ENCODE measurements at regions not wholly inside any gene's neighbourhood (a gene's known extent, or its start where the extent isn't known, plus 50 kb on each side); places are given as distances from the start of the nearest gene placed in this dataset.
"Not testable (repeated sequence)": the region's sequence is repeated elsewhere in the genome, so short reads cannot be mapped to it uniquely, and the experiment has no call there.

- Histone ChIP-seq H3K27ac (no peak overlapping the region), H3K9me3 (ENCODE audit: low read depth, low read length) (no peaks in the 10 kb centered on the region), H3K9ac (ENCODE audit: insufficient read length) (no peak overlapping the region), H3K36me3 (ENCODE audit: insufficient read depth, low read length) (peaks cover 15% of the 10 kb centered on the region), H3K4me3 (no peak overlapping the region)
- TF ChIP-seq EZH2 (IDR thresholded peaks at IDR 0.05), result no peak
- TF ChIP-seq POLR2AphosphoS5 (IDR thresholded peaks at IDR 0.05; ENCODE audit: borderline replicate concordance, low read depth, low read length), result no peak
- TF ChIP-seq FOXP2 (optimal IDR thresholded peaks at IDR 0.05; ENCODE audit: control extremely low read depth, extremely low read length, insufficient read depth), result no peak
- no peak for DNase-seq (ENCODE audit: low read depth, low spot score)
Observed at GRCh38 chr6:34646714-34647113, 49.9 kb downstream of the ILRUN start.

DNA sequence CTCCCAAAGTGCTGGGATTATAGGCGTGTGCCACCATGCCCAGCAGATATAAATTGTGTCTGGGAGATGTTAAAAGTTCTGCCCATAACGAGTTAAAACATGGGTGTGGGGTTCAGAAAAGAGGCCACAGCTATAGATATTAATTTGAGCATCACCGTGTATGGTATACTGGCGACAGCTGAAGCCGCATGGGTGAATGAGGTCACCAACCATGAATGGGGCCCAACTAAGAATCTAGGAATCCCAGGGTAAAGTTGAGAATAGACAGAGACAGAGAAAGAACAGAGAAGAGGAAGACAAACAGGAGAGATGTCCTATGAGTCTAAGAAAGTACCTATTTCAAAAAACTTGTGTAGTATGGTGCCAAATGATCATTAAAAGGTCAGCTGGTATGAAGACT is 50.9 kb downstream of the ILRUN start:
- Histone ChIP-seq H3K36me3 (ENCODE audit: insufficient read depth, low read length) (peaks cover 15% of the 10 kb centered on the region), H3K27ac (no peak overlapping the region)
- TF ChIP-seq EZH2 (IDR thresholded peaks at IDR 0.05) (no peak), FOXP2 (optimal IDR thresholded peaks at IDR 0.05; ENCODE audit: control extremely low read depth, extremely low read length, insufficient read depth) (no peak), POLR2AphosphoS5 (IDR thresholded peaks at IDR 0.05; ENCODE audit: borderline replicate concordance, low read depth, low read length) (no peak)

DNA sequence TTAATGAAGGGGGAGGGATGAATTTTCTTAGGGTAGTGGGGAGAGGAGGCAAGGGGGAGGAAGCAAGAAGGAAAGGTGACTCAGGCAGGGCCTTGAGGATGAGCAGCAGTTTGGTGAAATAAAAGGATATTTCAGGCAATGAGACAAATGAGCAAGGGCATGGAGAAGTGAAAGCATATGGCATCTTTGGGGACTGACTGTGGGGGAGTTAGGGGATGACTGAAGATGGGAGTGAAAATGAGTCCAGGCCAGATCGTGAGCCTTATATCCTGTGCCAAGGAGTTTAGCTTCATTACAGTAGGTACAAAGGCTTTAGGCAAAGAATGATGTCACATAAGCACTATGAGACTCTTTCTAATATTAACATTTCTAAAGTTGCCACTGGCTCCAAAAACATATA is 51.9 kb downstream of the ILRUN start:
- Histone ChIP-seq H3K36me3 (ENCODE audit: insufficient read depth, low read length) (peaks cover 15% of the 10 kb centered on the region), H3K9ac (ENCODE audit: insufficient read length) (no peak overlapping the region), H3K9me3 (ENCODE audit: low read depth, low read length) (no peaks in the 10 kb centered on the region), H3K27ac (no peak overlapping the region), H3K4me3 (no peak overlapping the region)
- TF ChIP-seq POLR2AphosphoS5 (IDR thresholded peaks at IDR 0.05; ENCODE audit: borderline replicate concordance, low read depth, low read length), result no peak
- TF ChIP-seq FOXP2 (optimal IDR thresholded peaks at IDR 0.05; ENCODE audit: control extremely low read depth, extremely low read length, insufficient read depth), result no peak
- TF ChIP-seq EZH2 (IDR thresholded peaks at IDR 0.05), result no peak
- no peak for DNase-seq (ENCODE audit: low read depth, low spot score)

More for the DNA sequence above, 50.9 kb downstream of the ILRUN start:
- no peak for DNase-seq (ENCODE audit: low read depth, low spot score)
- Histone ChIP-seq H3K9me3 (ENCODE audit: low read depth, low read length) (no peaks in the 10 kb centered on the region), H3K4me3 (no peak overlapping the region), H3K9ac (ENCODE audit: insufficient read length) (no peak overlapping the region)

- Histone ChIP-seq H3K9me3 (ENCODE audit: low read depth, low read length) (no peaks in the 10 kb centered on the region), H3K9ac (ENCODE audit: insufficient read length) (no peak overlapping the region), H3K27ac (no peak overlapping the region), H3K36me3 (ENCODE audit: insufficient read depth, low read length) (peaks cover 11% of the 10 kb centered on the region), H3K4me3 (no peak overlapping the region)
- DNase-seq (ENCODE audit: low read depth, low spot score), result no peak
- no peak for TF ChIP-seq FOXP2 (optimal IDR thresholded peaks at IDR 0.05; ENCODE audit: control extremely low read depth, extremely low read length, insufficient read depth)
- no peak for TF ChIP-seq POLR2AphosphoS5 (IDR thresholded peaks at IDR 0.05; ENCODE audit: borderline replicate concordance, low read depth, low read length)
- no peak for TF ChIP-seq EZH2 (IDR thresholded peaks at IDR 0.05)
Observed at GRCh38 chr6:34642427-34642826, 54.1 kb downstream of the ILRUN start.

DNA sequence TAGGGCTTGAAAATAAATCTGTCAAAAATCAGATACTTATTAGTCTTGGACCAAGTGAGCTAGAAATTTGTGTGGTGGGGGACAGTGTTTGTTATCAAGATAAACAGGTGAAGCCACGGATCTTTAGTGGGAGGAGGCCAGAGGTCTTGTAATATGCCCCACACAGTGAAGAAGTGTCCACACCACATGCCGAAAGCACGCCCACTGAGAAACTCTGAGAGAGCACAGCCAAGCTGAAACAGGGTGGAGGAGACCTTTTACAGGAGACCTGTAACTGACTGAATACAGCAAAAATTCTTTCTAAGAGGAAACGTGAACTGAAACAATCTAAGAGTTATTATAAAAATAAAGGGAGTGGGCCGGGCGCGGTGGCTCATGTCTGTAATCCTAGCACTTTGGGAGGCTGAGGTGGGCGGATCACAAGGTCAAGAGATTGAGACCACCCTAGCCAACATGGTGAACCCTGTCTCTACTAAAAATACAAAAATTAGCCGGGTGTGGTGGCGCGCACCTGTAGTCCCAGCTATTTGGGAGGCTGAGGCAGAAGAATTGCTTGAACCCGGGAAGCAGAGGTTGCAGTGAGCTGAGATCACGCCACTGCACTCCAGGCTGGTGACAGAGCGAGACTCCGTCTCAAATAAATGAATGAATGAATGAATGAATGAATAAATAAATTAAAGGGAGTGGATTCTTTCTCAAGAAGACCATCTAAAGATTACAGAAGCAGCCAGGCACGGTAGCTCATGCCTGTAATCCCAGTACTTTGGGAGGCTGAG is 56.3 kb downstream of the ILRUN start:
- not testable (repeated sequence) for H3K36me3 ChIP-seq (ENCODE audit: insufficient read depth, low read length); H3K4me3 ChIP-seq; H3K9ac ChIP-seq (ENCODE audit: insufficient read length); H3K27ac ChIP-seq; H3K9me3 ChIP-seq (ENCODE audit: low read depth, low read length); DNase-seq (ENCODE audit: low read depth, low spot score)

GRCh38 chr6:34638834-34639736 is 57.5 kb downstream of the ILRUN start:
- no peak overlapping the region for H3K27ac ChIP-seq
- TF ChIP-seq EZH2 (IDR thresholded peaks at IDR 0.05), result no peak
- no peak for TF ChIP-seq FOXP2 (optimal IDR thresholded peaks at IDR 0.05; ENCODE audit: control extremely low read depth, extremely low read length, insufficient read depth)
- no peak for TF ChIP-seq POLR2AphosphoS5 (IDR thresholded peaks at IDR 0.05; ENCODE audit: borderline replicate concordance, low read depth, low read length)
- DNase-seq (ENCODE audit: low read depth, low spot score), result peak; percentile 45
- H3K4me3 ChIP-seq, result no peak overlapping the region
- no peaks in the 10 kb centered on the region for H3K36me3 ChIP-seq (ENCODE audit: insufficient read depth, low read length)
- no peak overlapping the region for H3K9ac ChIP-seq (ENCODE audit: insufficient read length)
- H3K9me3 ChIP-seq (ENCODE audit: low read depth, low read length), result no peaks in the 10 kb centered on the region

DNA sequence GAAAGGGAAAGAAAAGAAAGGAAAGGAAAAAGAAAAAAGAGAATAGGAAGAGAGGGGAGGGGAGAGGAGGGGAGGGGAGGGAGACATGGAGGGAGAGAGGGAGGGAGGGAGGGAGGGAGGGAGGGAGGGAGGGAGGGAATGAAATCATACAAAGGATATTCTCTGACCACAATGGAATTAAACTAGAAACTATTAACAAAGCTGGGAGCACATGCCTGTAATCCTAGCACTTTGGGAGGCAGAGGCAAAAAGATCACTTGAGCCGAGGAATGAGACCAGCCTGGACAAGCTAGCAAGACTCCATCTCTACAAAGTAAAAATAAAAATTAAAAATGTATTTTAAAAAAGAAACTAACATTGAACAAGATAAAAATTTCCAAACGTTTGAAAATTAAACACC is 62.8 kb downstream of the ILRUN start:
- no peak for DNase-seq (ENCODE audit: low read depth, low spot score)
- H3K4me3 ChIP-seq, result no peak overlapping the region
- H3K36me3 ChIP-seq (ENCODE audit: insufficient read depth, low read length), result no peaks in the 10 kb centered on the region
- no peak for TF ChIP-seq EZH2 (IDR thresholded peaks at IDR 0.05)
- TF ChIP-seq FOXP2 (optimal IDR thresholded peaks at IDR 0.05; ENCODE audit: control extremely low read depth, extremely low read length, insufficient read depth), result no peak
- no peak for TF ChIP-seq POLR2AphosphoS5 (IDR thresholded peaks at IDR 0.05; ENCODE audit: borderline replicate concordance, low read depth, low read length)
- H3K27ac ChIP-seq, result no peak overlapping the region
- no peak overlapping the region for H3K9ac ChIP-seq (ENCODE audit: insufficient read length)
- no peaks in the 10 kb centered on the region for H3K9me3 ChIP-seq (ENCODE audit: low read depth, low read length)

- Histone ChIP-seq H3K36me3 (ENCODE audit: insufficient read depth, low read length) (no peaks in the 10 kb centered on the region), H3K9ac (ENCODE audit: insufficient read length) (no peak overlapping the region), H3K9me3 (ENCODE audit: low read depth, low read length) (no peaks in the 10 kb centered on the region), H3K27ac (no peak overlapping the region), H3K4me3 (no peak overlapping the region)
- no peak for DNase-seq (ENCODE audit: low read depth, low spot score)
- TF ChIP-seq EZH2 (IDR thresholded peaks at IDR 0.05) (no peak), FOXP2 (optimal IDR thresholded peaks at IDR 0.05; ENCODE audit: control extremely low read depth, extremely low read length, insufficient read depth) (no peak), POLR2AphosphoS5 (IDR thresholded peaks at IDR 0.05; ENCODE audit: borderline replicate concordance, low read depth, low read length) (no peak)
Observed at GRCh38 chr6:34633256-34633655, 63.3 kb downstream of the ILRUN start.
